ENCODE measurements at regions not wholly inside any gene's neighbourhood (a gene's known extent, or its start where the extent isn't known, plus 50 kb on each side); places are given as distances from the start of the nearest gene placed in this dataset.

GRCh38 chr10:58013406-58013805 lies 254.3 kb downstream of the IPMK start:
- DNase-seq, result no peak
- Mint-ChIP-seq H3K27me3 (no peaks in the 10 kb centered on the region), H3K4me3 (no peak overlapping the region), H3K36me3 (ENCODE audit: low read depth) (no peaks in the 10 kb centered on the region), H3K9me3 (no peaks in the 10 kb centered on the region), H3K4me1 (no peaks in the 10 kb centered on the region), H3K27ac (no peak overlapping the region)
- ATAC-seq, result no peak

GRCh38 chr10:58010073-58010702 lies 257.5 kb downstream of the IPMK start:
- no peak overlapping the region for H3K4me3 Mint-ChIP-seq
- no peaks in the 10 kb centered on the region for H3K36me3 Mint-ChIP-seq (ENCODE audit: low read depth)
- no peak for ATAC-seq
- no peaks in the 10 kb centered on the region for H3K4me1 Mint-ChIP-seq
- H3K27me3 Mint-ChIP-seq, result no peaks in the 10 kb centered on the region
- no peak overlapping the region for H3K27ac Mint-ChIP-seq
- H3K9me3 Mint-ChIP-seq, result no peaks in the 10 kb centered on the region
- no peak for DNase-seq

GRCh38 chr10:58003945-58004344 lies 263.7 kb downstream of the IPMK start:
- Mint-ChIP-seq H3K36me3 (ENCODE audit: low read depth) (no peaks in the 10 kb centered on the region), H3K9me3 (no peaks in the 10 kb centered on the region), H3K4me3 (no peak overlapping the region), H3K27me3 (no peaks in the 10 kb centered on the region), H3K4me1 (no peaks in the 10 kb centered on the region), H3K27ac (no peak overlapping the region)
- DNase-seq (no peak), ATAC-seq (no peak)

- DNase-seq (no peak), ATAC-seq (no peak)
- Mint-ChIP-seq H3K27me3 (no peaks in the 10 kb centered on the region), H3K36me3 (ENCODE audit: low read depth) (no peaks in the 10 kb centered on the region), H3K9me3 (no peaks in the 10 kb centered on the region), H3K4me3 (no peak overlapping the region), H3K4me1 (no peaks in the 10 kb centered on the region), H3K27ac (no peak overlapping the region)
Measured at GRCh38 chr10:58001159-58001558, 266.5 kb downstream of the IPMK start.

- DNase-seq (no peak), ATAC-seq (no peak)
- H3K9me3 Mint-ChIP-seq, result no peaks in the 10 kb centered on the region
- no peak overlapping the region for H3K4me3 Mint-ChIP-seq
- no peak overlapping the region for H3K27ac Mint-ChIP-seq
- no peaks in the 10 kb centered on the region for H3K27me3 Mint-ChIP-seq
- no peaks in the 10 kb centered on the region for H3K4me1 Mint-ChIP-seq
- H3K36me3 Mint-ChIP-seq (ENCODE audit: low read depth), result no peaks in the 10 kb centered on the region
Measured at GRCh38 chr10:57996536-57996935, 271.2 kb downstream of the IPMK start.

- DNase-seq, result no peak
- no peaks in the 10 kb centered on the region for H3K27me3 Mint-ChIP-seq
- no peaks in the 10 kb centered on the region for H3K4me1 Mint-ChIP-seq
- no peaks in the 10 kb centered on the region for H3K36me3 Mint-ChIP-seq (ENCODE audit: low read depth)
- no peaks in the 10 kb centered on the region for H3K9me3 Mint-ChIP-seq
- no peak overlapping the region for H3K4me3 Mint-ChIP-seq
- no peak overlapping the region for H3K27ac Mint-ChIP-seq
- ATAC-seq, result no peak
Measured at GRCh38 chr10:57993302-57993701, 274.4 kb downstream of the IPMK start.

- Mint-ChIP-seq H3K4me3 (no peak overlapping the region), H3K27ac (no peak overlapping the region), H3K36me3 (ENCODE audit: low read depth) (no peaks in the 10 kb centered on the region), H3K9me3 (no peaks in the 10 kb centered on the region), H3K27me3 (no peaks in the 10 kb centered on the region), H3K4me1 (no peaks in the 10 kb centered on the region)
- ATAC-seq (no peak), DNase-seq (no peak)
Measured at GRCh38 chr10:57992321-57993077, 275.2 kb downstream of the IPMK start.

- Mint-ChIP-seq H3K4me1 (no peaks in the 10 kb centered on the region), H3K27me3 (no peaks in the 10 kb centered on the region), H3K36me3 (ENCODE audit: low read depth) (no peaks in the 10 kb centered on the region), H3K4me3 (no peak overlapping the region), H3K27ac (no peak overlapping the region), H3K9me3 (no peaks in the 10 kb centered on the region)
- no peak for ATAC-seq
- DNase-seq, result no peak
Measured at GRCh38 chr10:57988964-57989363, 278.7 kb downstream of the IPMK start.

GRCh38 chr10:57987055-57987721 lies 280.5 kb downstream of the IPMK start:
- DNase-seq (no peak), ATAC-seq (no peak)
- Mint-ChIP-seq H3K9me3 (no peaks in the 10 kb centered on the region), H3K4me1 (no peaks in the 10 kb centered on the region), H3K27me3 (no peaks in the 10 kb centered on the region), H3K27ac (no peak overlapping the region), H3K4me3 (no peak overlapping the region), H3K36me3 (ENCODE audit: low read depth) (no peaks in the 10 kb centered on the region)

- no peaks in the 10 kb centered on the region for H3K4me1 Mint-ChIP-seq
- ATAC-seq (no peak), DNase-seq (no peak)
- H3K36me3 Mint-ChIP-seq (ENCODE audit: low read depth), result no peaks in the 10 kb centered on the region
- no peak overlapping the region for H3K4me3 Mint-ChIP-seq
- no peak overlapping the region for H3K27ac Mint-ChIP-seq
- H3K27me3 Mint-ChIP-seq, result no peaks in the 10 kb centered on the region
- no peaks in the 10 kb centered on the region for H3K9me3 Mint-ChIP-seq
Measured at GRCh38 chr10:57986422-57986821, 281.3 kb downstream of the IPMK start.

- Mint-ChIP-seq H3K4me1 (no peaks in the 10 kb centered on the region), H3K36me3 (ENCODE audit: low read depth) (no peaks in the 10 kb centered on the region), H3K27ac (no peak overlapping the region), H3K27me3 (no peaks in the 10 kb centered on the region), H3K4me3 (no peak overlapping the region), H3K9me3 (no peaks in the 10 kb centered on the region)
- DNase-seq, result no peak
- no peak for ATAC-seq
Measured at GRCh38 chr10:57983281-57983791, 284.4 kb downstream of the IPMK start.

GRCh38 chr10:57982091-57982490 lies 285.6 kb downstream of the IPMK start:
- Mint-ChIP-seq H3K4me1 (no peaks in the 10 kb centered on the region), H3K4me3 (no peak overlapping the region), H3K9me3 (no peaks in the 10 kb centered on the region), H3K27me3 (no peaks in the 10 kb centered on the region), H3K36me3 (ENCODE audit: low read depth) (no peaks in the 10 kb centered on the region), H3K27ac (no peak overlapping the region)
- DNase-seq, result no peak
- no peak for ATAC-seq

GRCh38 chr10:57979956-57980355 lies 287.7 kb downstream of the IPMK start:
- Mint-ChIP-seq H3K36me3 (ENCODE audit: low read depth) (no peaks in the 10 kb centered on the region), H3K9me3 (peaks cover 4% of the 10 kb centered on the region), H3K4me1 (no peaks in the 10 kb centered on the region), H3K27me3 (no peaks in the 10 kb centered on the region), H3K27ac (no peak overlapping the region), H3K4me3 (no peak overlapping the region)
- DNase-seq, result no peak
- no peak for ATAC-seq

- Mint-ChIP-seq H3K4me3 (no peak overlapping the region), H3K36me3 (ENCODE audit: low read depth) (no peaks in the 10 kb centered on the region), H3K4me1 (no peaks in the 10 kb centered on the region), H3K27ac (no peak overlapping the region), H3K27me3 (no peaks in the 10 kb centered on the region), H3K9me3 (peaks cover 4% of the 10 kb centered on the region)
- no peak for DNase-seq
- ATAC-seq, result no peak
Measured at GRCh38 chr10:57979491-57979890, 288.2 kb downstream of the IPMK start.

- no peaks in the 10 kb centered on the region for H3K27me3 Mint-ChIP-seq
- H3K9me3 Mint-ChIP-seq, result peaks cover 4% of the 10 kb centered on the region
- no peaks in the 10 kb centered on the region for H3K36me3 Mint-ChIP-seq (ENCODE audit: low read depth)
- H3K27ac Mint-ChIP-seq, result no peak overlapping the region
- H3K4me3 Mint-ChIP-seq, result no peak overlapping the region
- H3K4me1 Mint-ChIP-seq, result no peaks in the 10 kb centered on the region
- DNase-seq, result no peak
- ATAC-seq, result no peak
Measured at GRCh38 chr10:57977262-57977661, 290.4 kb downstream of the IPMK start.

Data from activated naive CD8-positive, alpha-beta T cell treated with anti-CD3 and anti-CD28 coated beads, Interleukin-2, amount 50 U/mL, for 24 hours (primary cell).